SK-N-SH (cell line): ENCODE measurements at regions not wholly inside any gene's neighbourhood (a gene's known extent, or its start where the extent isn't known, plus 50 kb on each side); places are given as distances from the start of the nearest gene placed in this dataset.

Experiments
- CTCF ChIA-PET: fragments of 300-600, 350-600 bp; formaldehyde crosslinking; extraction: SDS; loops from one replicate; lab custom pipeline; 2021; lab: Yijun Ruan, JAX
- POLR2A ChIA-PET: fragments of 350-600 bp; sonication (Branson Sonifier 250); formaldehyde crosslinking; extraction: SDS; loops from one replicate; lab custom pipeline; 2020; ENCODE audit warnings: antibody characterized with exemption, inconsistent platforms; lab: Yijun Ruan, JAX
- DNase-seq: peaks from one replicate; pipeline ENCODE4 v3.0.0; 2012
- H2AFZ ChIP-seq: fragments of 200-600 bp; sonication (generic); 2 replicates; pipeline ENCODE4 v1.8.1; 2016; ENCODE audit warnings: antibody characterized with exemption, mild to moderate bottlenecking, low read depth
- H3F3A ChIP-seq: fragments of 200-600 bp; sonication (generic); replicated peaks from 2 replicates; pipeline ENCODE3; 2016; ENCODE audit warnings: antibody characterized with exemption, mild to moderate bottlenecking; ENCODE audit not compliant: insufficient read depth
- H3K27ac ChIP-seq, 2 experiments: fragments of 200-500 bp in 1 of 2; fragments of 200-600 bp in 1 of 2; sonication (Bioruptor generic) in 1 of 2; sonication (generic), shearing (Covaris generic) in 1 of 2; 2 replicates each; pipeline versions ENCODE4 v1.5.1 to v1.6.1; 2014 to 2016; ENCODE audit warnings: low read depth in 2 of 2, inconsistent platforms in 1 of 2, low read length in 1 of 2, mild to moderate bottlenecking in 1 of 2, mixed read lengths in 1 of 2
- H3K27me3 ChIP-seq: fragments of 200-600 bp; sonication (generic), shearing (Covaris generic); 2 replicates; pipeline ENCODE4 v1.6.1; 2016; ENCODE audit warnings: mixed run types; ENCODE audit not compliant: insufficient read depth
- H3K36me3 ChIP-seq, 2 experiments: fragments of 200-500 bp in 1 of 2; fragments of 200-600 bp in 1 of 2; sonication (Bioruptor generic) in 1 of 2; sonication (generic) in 1 of 2; replicated peaks in 1 of 2; 2 replicates each; pipeline versions ENCODE3 to v1.5.1; 2014 to 2016; ENCODE audit warnings: low read length in 1 of 2, mild to moderate bottlenecking in 1 of 2; ENCODE audit not compliant: insufficient read depth in 2 of 2, control insufficient read depth in 1 of 2
- H3K4me1 ChIP-seq, 2 experiments: fragments of 200-500 bp in 1 of 2; fragments of 200-600 bp in 1 of 2; sonication (Bioruptor generic) in 1 of 2; sonication (generic), shearing (Covaris generic) in 1 of 2; 2 replicates each; pipeline versions ENCODE4 v1.5.1 to v1.6.1; 2014 to 2016; ENCODE audit warnings: low read depth in 1 of 2, low read length in 1 of 2, mixed run types in 1 of 2; ENCODE audit not compliant: insufficient read depth in 2 of 2, control insufficient read depth in 1 of 2
- H3K4me2 ChIP-seq: fragments of 200-600 bp; sonication (generic), shearing (Covaris generic); 2 replicates; pipeline ENCODE4 v1.6.1; 2017; ENCODE audit warnings: mixed run types
- H3K4me3 ChIP-seq, 2 experiments: fragments of 200-500 bp in 1 of 2; fragments of 200-600 bp in 1 of 2; sonication (Bioruptor generic) in 1 of 2; sonication (generic), shearing (Covaris generic) in 1 of 2; 2 replicates each; pipeline versions ENCODE4 v1.5.1 to v1.8.1; 2014 to 2016; ENCODE audit warnings: low read depth in 2 of 2, inconsistent platforms in 1 of 2, low read length in 1 of 2, mild to moderate bottlenecking in 1 of 2, mixed read lengths in 1 of 2, moderate library complexity in 1 of 2
- H3K79me2 ChIP-seq: fragments of 200-600 bp; sonication (generic); 2 replicates; pipeline ENCODE4 v1.8.1; 2017; ENCODE audit warnings: mild to moderate bottlenecking; ENCODE audit not compliant: insufficient read depth
- H3K9ac ChIP-seq: fragments of 200-600 bp; sonication (generic); 2 replicates; pipeline ENCODE4 v1.6.1; 2017; ENCODE audit warnings: mixed run types
- H3K9me2 ChIP-seq: fragments of 200-600 bp; sonication (generic); 2 replicates; pipeline ENCODE4 v1.6.1; 2017; ENCODE audit warnings: mixed run types
- H3K9me3 ChIP-seq: fragments of 200-600 bp; sonication (generic); 2 replicates; pipeline ENCODE4 v1.6.1; 2017; ENCODE audit warnings: mixed run types, mild to moderate bottlenecking, moderate library complexity
- H4K20me1 ChIP-seq: fragments of 200-600 bp; sonication (generic); 2 replicates; pipeline ENCODE4 v1.6.1; 2017; ENCODE audit warnings: mild to moderate bottlenecking, mixed run types; ENCODE audit not compliant: insufficient read depth
- CHD2 ChIP-seq: fragments of 150-350 bp; IDR thresholded peaks from 2 replicates; pipeline ENCODE4 v1.6.1; 2018; ENCODE audit warnings: low read length; ENCODE audit not compliant: partially characterized antibody
- EP300 ChIP-seq, 2 experiments: IDR thresholded peaks; 2 replicates each; pipeline versions ENCODE4 v1.4.0 to v1.6.1; 2012; ENCODE audit warnings: borderline replicate concordance in 1 of 2, low read depth in 1 of 2, low read length in 1 of 2
- EZH2phosphoT487 ChIP-seq: fragments of 200-600 bp; sonication (generic); IDR thresholded peaks from 2 replicates; pipeline ENCODE4 v1.6.1; 2017; ENCODE audit warnings: low read depth, mixed run types, mild to moderate bottlenecking, antibody characterized with exemption, moderate library complexity, borderline replicate concordance
- GATA2 ChIP-seq: sonication (generic); formaldehyde crosslinking; IDR thresholded peaks from 2 replicates; pipeline ENCODE4 v1.5.0; 2020; ENCODE audit warnings: mild to moderate bottlenecking, missing genetic modification reagents
- NFIC ChIP-seq: IDR thresholded peaks from 2 replicates; pipeline ENCODE4 v1.4.0; 2012; ENCODE audit warnings: borderline replicate concordance
- NRF1 ChIP-seq: IDR thresholded peaks from 2 replicates; pipeline ENCODE4 v1.6.1; 2012; ENCODE audit warnings: low read depth, mild to moderate bottlenecking, low read length
- RAD21 ChIP-seq: IDR thresholded peaks from 2 replicates; pipeline ENCODE4 v1.6.1; 2012; ENCODE audit warnings: mild to moderate bottlenecking, low read length
- TAF1 ChIP-seq: IDR thresholded peaks from 2 replicates; pipeline ENCODE4 v1.6.1; 2012; ENCODE audit warnings: low read depth, mild to moderate bottlenecking, low read length, moderate library complexity, borderline replicate concordance
- TCF12 ChIP-seq: IDR thresholded peaks from 2 replicates; pipeline ENCODE4 v1.4.0; 2012
- WGBS: methylation state at CpG from one replicate; pipeline ENCODE4 v1.1.6; 2017; ENCODE audit warnings: low lambda C conversion rate; 5-methylcytosine and 5-hydroxymethylcytosine counted together
- TF ChIP-seq, protein P1 (sequence below): IDR thresholded peaks from 2 replicates; pipeline ENCODE4 v1.4.0; 2012; ENCODE audit warnings: low read depth
- TF ChIP-seq, protein P2 (sequence below): fragments of 150-350 bp; IDR thresholded peaks from 2 replicates; pipeline ENCODE4 v1.6.1; 2017; ENCODE audit warnings: antibody characterized with exemption, low read length, low read depth, borderline replicate concordance
- TF ChIP-seq, protein P3 (sequence below): IDR thresholded peaks from 2 replicates; pipeline ENCODE4; 2012
- TF ChIP-seq, protein P4 (sequence below): IDR thresholded peaks from 2 replicates; pipeline ENCODE4 v1.4.0; 2012; ENCODE audit warnings: low read depth, borderline replicate concordance

DNA sequence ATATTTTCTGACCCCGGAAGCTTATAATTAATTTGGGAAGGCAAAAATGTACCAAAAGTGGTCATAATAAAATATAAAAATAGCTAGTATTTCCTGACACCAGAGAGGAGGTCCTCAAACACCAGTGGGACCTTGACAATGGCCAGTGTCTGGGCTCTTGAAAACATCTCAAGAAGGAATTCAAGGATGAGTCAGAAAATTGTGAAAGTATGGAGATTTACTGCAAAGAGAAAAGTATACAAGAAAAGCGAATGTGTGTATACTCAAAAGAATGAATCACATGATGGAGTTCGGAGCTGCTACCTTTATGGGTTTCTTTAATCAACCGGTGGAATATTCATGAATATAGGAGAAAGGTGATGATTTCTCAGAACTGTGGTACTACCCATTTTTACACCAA lies 1709.0 kb upstream of the WWC1 start:
- POLR2A ChIA-PET = no interaction called here
- Histone ChIP-seq H3K27me3 (no peaks in the 10 kb centered on the region), H3K9me2 (no peaks in the 10 kb centered on the region), H3K4me1 (no peaks in the 10 kb centered on the region), H2AFZ (no peak overlapping the region), H3K36me3 (no peaks in the 10 kb centered on the region), H3K4me3 (no peak overlapping the region), H3K4me2 (no peak overlapping the region), H4K20me1 (no peaks in the 10 kb centered on the region), H3K27ac (no peak overlapping the region), H3F3A (no peaks in the 10 kb centered on the region)
- 55% methylated on average over 4 of the region's 4 CpGs for WGBS
- no peak for TF ChIP-seq EP300 (IDR thresholded peaks at IDR 0.05; ENCODE audit: borderline replicate concordance in 1 of 2, low read depth in 1 of 2, low read length in 1 of 2)
- TF ChIP-seq GATA2 (CRISPR knock-in tag) = no peak
- no peak for TF ChIP-seq TCF12
- TF ChIP-seq TAF1 = no peak
- no peak for TF ChIP-seq NFIC
- TF ChIP-seq, protein P1, sequence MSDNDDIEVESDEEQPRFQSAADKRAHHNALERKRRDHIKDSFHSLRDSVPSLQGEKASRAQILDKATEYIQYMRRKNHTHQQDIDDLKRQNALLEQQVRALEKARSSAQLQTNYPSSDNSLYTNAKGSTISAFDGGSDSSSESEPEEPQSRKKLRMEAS = no peak
- TF ChIP-seq, protein P2, sequence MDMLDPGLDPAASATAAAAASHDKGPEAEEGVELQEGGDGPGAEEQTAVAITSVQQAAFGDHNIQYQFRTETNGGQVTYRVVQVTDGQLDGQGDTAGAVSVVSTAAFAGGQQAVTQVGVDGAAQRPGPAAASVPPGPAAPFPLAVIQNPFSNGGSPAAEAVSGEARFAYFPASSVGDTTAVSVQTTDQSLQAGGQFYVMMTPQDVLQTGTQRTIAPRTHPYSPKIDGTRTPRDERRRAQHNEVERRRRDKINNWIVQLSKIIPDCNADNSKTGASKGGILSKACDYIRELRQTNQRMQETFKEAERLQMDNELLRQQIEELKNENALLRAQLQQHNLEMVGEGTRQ = no peak
- TF ChIP-seq, protein P3, sequence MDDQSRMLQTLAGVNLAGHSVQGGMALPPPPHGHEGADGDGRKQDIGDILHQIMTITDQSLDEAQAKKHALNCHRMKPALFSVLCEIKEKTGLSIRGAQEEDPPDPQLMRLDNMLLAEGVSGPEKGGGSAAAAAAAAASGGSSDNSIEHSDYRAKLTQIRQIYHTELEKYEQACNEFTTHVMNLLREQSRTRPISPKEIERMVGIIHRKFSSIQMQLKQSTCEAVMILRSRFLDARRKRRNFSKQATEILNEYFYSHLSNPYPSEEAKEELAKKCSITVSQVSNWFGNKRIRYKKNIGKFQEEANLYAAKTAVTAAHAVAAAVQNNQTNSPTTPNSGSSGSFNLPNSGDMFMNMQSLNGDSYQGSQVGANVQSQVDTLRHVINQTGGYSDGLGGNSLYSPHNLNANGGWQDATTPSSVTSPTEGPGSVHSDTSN = no peak
- no peak for TF ChIP-seq CHD2
- TF ChIP-seq, all 33 proteins: peak for 0
- no peak for DNase-seq
- Histone ChIP-seq H3K9me3 (no peaks in the 10 kb centered on the region), H3K9ac (no peak overlapping the region), H3K79me2 (no peaks in the 10 kb centered on the region)
- CTCF ChIA-PET = no interaction called here

DNA sequence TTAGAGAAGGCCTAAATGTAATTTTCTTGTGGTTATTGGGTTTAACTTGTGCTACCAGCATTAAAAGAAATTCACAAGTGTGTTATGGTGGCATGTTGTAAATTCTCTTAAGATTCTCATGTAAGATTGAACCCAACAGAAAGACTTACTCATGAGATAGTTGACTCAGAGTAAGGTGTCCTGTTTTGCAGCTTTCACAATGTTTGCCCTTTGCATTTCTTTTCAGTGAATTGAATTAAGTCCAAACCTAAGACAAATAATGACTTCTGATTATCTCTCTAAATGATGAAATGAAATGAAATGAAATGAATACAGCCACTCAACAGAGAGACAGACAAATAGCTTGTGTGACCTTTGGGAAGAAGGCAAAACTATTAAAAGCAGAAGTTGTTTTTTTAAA lies 1696.9 kb upstream of the WWC1 start:
- ChIA-PET CTCF (no interaction called here), POLR2A (no interaction called here)
- Histone ChIP-seq H4K20me1 (no peaks in the 10 kb centered on the region), H3K27ac (no peak overlapping the region), H3K4me3 (no peak overlapping the region), H3K27me3 (no peaks in the 10 kb centered on the region), H3K36me3 (no peaks in the 10 kb centered on the region), H2AFZ (no peak overlapping the region), H3K79me2 (no peaks in the 10 kb centered on the region)
- TF ChIP-seq GATA2 (CRISPR knock-in tag) (no peak), RAD21 (no peak), NRF1 (no peak), EZH2phosphoT487 (no peak), NFIC (no peak)
- TF ChIP-seq, protein P4, sequence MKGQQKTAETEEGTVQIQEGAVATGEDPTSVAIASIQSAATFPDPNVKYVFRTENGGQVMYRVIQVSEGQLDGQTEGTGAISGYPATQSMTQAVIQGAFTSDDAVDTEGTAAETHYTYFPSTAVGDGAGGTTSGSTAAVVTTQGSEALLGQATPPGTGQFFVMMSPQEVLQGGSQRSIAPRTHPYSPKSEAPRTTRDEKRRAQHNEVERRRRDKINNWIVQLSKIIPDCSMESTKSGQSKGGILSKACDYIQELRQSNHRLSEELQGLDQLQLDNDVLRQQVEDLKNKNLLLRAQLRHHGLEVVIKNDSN = no peak
- TF ChIP-seq, all 33 proteins: peak for 0
- no peak overlapping the region for H3K4me2 ChIP-seq
- no peaks in the 10 kb centered on the region for H3K9me2 ChIP-seq
- no peaks in the 10 kb centered on the region for H3K4me1 ChIP-seq
- no peaks in the 10 kb centered on the region for H3K9me3 ChIP-seq
- no peak overlapping the region for H3K9ac ChIP-seq
- H3F3A ChIP-seq = no peaks in the 10 kb centered on the region
- no peak for DNase-seq
